Osteocyte (in vitro differentiated cells): ENCODE measurements at regions not wholly inside any gene's neighbourhood (a gene's known extent, or its start where the extent isn't known, plus 50 kb on each side); places are given as distances from the start of the nearest gene placed in this dataset.
"Not testable (repeated sequence)": the region's sequence is repeated elsewhere in the genome, so short reads cannot be mapped to it uniquely, and the experiment has no call there.

ENCODE experiments used
- DNase-seq: peaks from one replicate; pipeline ENCODE4 v3.0.0; 2021; ENCODE audit warnings: mixed read lengths; ENCODE audit not compliant: unreplicated experiment; ENCODE audit errors: extremely low spot score
- H3K27ac Mint-ChIP-seq: one replicate; pipeline ENCODE4 v1.8.0; 2021; ENCODE audit warnings: mild to moderate bottlenecking, mixed read lengths; ENCODE audit not compliant: unreplicated experiment
- H3K27me3 Mint-ChIP-seq: one replicate; pipeline ENCODE4 v1.8.0; 2021; ENCODE audit warnings: mixed read lengths; ENCODE audit not compliant: unreplicated experiment
- H3K36me3 Mint-ChIP-seq: one replicate; pipeline ENCODE4 v1.8.0; 2021; ENCODE audit warnings: mixed read lengths; ENCODE audit not compliant: unreplicated experiment
- H3K4me1 Mint-ChIP-seq: one replicate; pipeline ENCODE4 v1.8.0; 2021; ENCODE audit warnings: mixed read lengths; ENCODE audit not compliant: unreplicated experiment
- H3K4me3 Mint-ChIP-seq: one replicate; pipeline ENCODE4 v1.8.0; 2021; ENCODE audit warnings: mild to moderate bottlenecking, moderate library complexity, mixed read lengths; ENCODE audit not compliant: unreplicated experiment
- H3K9me3 Mint-ChIP-seq: one replicate; pipeline ENCODE4 v1.8.0; 2021; ENCODE audit warnings: mixed read lengths; ENCODE audit not compliant: unreplicated experiment
- CTCF ChIP-seq: fragments of 200-600 bp; sonication (generic); IDR thresholded peaks from 2 replicates; pipeline ENCODE4 v1.5.0; 2021; ENCODE audit warnings: antibody characterized with exemption, mild to moderate bottlenecking, moderate library complexity

GRCh38 chr7:69438584-69439412, 159.5 kb upstream of the AUTS2 start:
- Mint-ChIP-seq H3K4me3 (no peak overlapping the region), H3K36me3 (no peaks in the 10 kb centered on the region), H3K27me3 (peaks cover 35% of the 10 kb centered on the region), H3K4me1 (no peaks in the 10 kb centered on the region), H3K27ac (no peak overlapping the region), H3K9me3 (peaks cover 3% of the 10 kb centered on the region)
- DNase-seq: no peak
- no peak for TF ChIP-seq CTCF

- peaks cover 6% of the 10 kb centered on the region for H3K9me3 Mint-ChIP-seq
- no peaks in the 10 kb centered on the region for H3K4me1 Mint-ChIP-seq
- H3K27me3 Mint-ChIP-seq: peaks cover 29% of the 10 kb centered on the region
- DNase-seq: no peak
- H3K36me3 Mint-ChIP-seq: no peaks in the 10 kb centered on the region
- TF ChIP-seq CTCF: no peak
- H3K4me3 Mint-ChIP-seq: no peak overlapping the region
- no peak overlapping the region for H3K27ac Mint-ChIP-seq
Measured at GRCh38 chr7:69439636-69440325, 158.5 kb upstream of the AUTS2 start.

- no peak for DNase-seq
- no peak overlapping the region for H3K4me3 Mint-ChIP-seq
- peaks cover 6% of the 10 kb centered on the region for H3K9me3 Mint-ChIP-seq
- peaks cover 18% of the 10 kb centered on the region for H3K27me3 Mint-ChIP-seq
- no peak overlapping the region for H3K27ac Mint-ChIP-seq
- no peaks in the 10 kb centered on the region for H3K36me3 Mint-ChIP-seq
- H3K4me1 Mint-ChIP-seq: no peaks in the 10 kb centered on the region
- TF ChIP-seq CTCF: no peak
Measured at GRCh38 chr7:69440976-69441375, 157.3 kb upstream of the AUTS2 start.

DNA sequence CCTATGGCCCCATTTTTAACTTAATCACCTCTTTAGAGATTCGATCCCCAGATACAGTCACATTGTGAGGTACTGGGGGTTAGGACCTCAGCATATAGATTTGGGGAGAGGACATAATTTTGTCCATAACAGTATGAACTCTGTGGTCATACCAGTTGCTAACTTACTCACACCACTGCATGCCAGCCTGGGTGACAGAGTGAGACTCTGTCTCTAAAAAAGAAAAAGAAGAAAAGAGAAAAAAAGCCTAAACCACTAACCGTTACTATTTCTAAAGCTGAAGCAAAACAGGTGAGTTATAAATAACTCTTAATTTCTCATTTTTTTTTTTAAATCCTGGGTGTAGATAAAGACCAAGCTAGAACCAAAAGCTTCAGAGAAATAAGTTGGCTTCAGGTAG, 155.1 kb upstream of the AUTS2 start:
- no peak for DNase-seq
- no peak overlapping the region for H3K4me3 Mint-ChIP-seq
- peaks cover 6% of the 10 kb centered on the region for H3K9me3 Mint-ChIP-seq
- no peak for TF ChIP-seq CTCF
- H3K4me1 Mint-ChIP-seq: no peaks in the 10 kb centered on the region
- no peaks in the 10 kb centered on the region for H3K36me3 Mint-ChIP-seq
- H3K27ac Mint-ChIP-seq: no peak overlapping the region
- peaks cover 18% of the 10 kb centered on the region for H3K27me3 Mint-ChIP-seq

- H3K9me3 Mint-ChIP-seq: peaks cover 3% of the 10 kb centered on the region
- H3K36me3 Mint-ChIP-seq: no peaks in the 10 kb centered on the region
- DNase-seq: no peak
- no peak overlapping the region for H3K4me3 Mint-ChIP-seq
- no peak for TF ChIP-seq CTCF
- H3K27me3 Mint-ChIP-seq: peaks cover 9% of the 10 kb centered on the region
- H3K27ac Mint-ChIP-seq: no peak overlapping the region
- H3K4me1 Mint-ChIP-seq: no peaks in the 10 kb centered on the region
Measured at GRCh38 chr7:69445541-69445940, 152.7 kb upstream of the AUTS2 start.

DNA sequence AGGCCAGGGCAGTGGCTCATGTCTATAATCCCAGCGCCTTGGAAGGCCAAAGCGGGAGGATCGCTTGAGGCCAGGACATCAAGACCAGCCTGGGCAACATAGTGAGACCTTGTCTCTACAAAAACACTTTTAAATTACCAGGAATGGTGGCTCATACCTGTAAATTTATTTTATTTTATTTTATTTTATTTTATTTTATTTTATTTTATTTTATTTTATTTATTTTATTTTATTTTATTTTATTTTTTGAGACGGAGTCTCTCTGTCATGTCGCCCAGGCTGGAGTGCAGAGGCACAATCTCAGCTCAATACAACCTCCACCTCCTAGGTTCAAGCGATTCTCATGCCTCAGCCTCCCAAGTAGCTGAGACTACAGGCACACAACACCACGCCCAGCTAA, 152.1 kb upstream of the AUTS2 start:
- not testable (repeated sequence) for H3K36me3 Mint-ChIP-seq, DNase-seq, H3K4me3 Mint-ChIP-seq, H3K27ac Mint-ChIP-seq, H3K4me1 Mint-ChIP-seq, H3K9me3 Mint-ChIP-seq, H3K27me3 Mint-ChIP-seq
